ENCODE measurements at regions not wholly inside any gene's neighbourhood (a gene's known extent, or its start where the extent isn't known, plus 50 kb on each side); places are given as distances from the start of the nearest gene placed in this dataset.

DNA sequence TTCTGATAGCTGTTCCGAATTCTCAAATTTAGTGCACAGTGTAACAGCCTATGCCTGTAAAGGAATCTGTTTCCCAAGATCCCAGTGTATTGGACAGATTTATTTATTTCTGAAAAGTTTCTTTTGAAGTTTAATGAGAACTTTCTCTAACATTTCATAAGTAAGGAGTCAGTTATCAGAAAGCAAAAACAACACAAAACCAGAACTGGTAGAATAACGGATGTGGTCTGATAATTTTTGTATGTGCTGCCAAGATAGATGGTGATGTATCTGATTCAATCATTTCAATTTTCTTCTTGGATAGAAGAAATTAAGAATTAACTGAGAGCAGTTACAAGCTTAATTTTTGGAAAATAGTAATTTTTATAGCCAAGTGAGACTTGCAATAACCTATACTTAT, 374.3 kb downstream of the SOCS6 start:
- whole genome bisulfite sequencing (ENCODE audit: insufficient coverage): no CpG with 5 or more reads among the region's 2 CpGs
- Histone ChIP-seq H3K4me2 (replicated peaks; ENCODE audit: extremely low read depth, low read length, poor library complexity, severe bottlenecking) (no peak overlapping the region), H3K9me3 (replicated peaks in 1 of 2; ENCODE audit: control insufficient read depth in 1 of 2, insufficient read depth in 1 of 2, low read length in 2 of 2) (no peaks in the 10 kb centered on the region), H3K27me3 (ENCODE audit: control insufficient read depth in 2 of 2, insufficient read depth in 2 of 2, low read length in 2 of 2) (no peaks in the 10 kb centered on the region), H3K36me3 (replicated peaks in 1 of 2; ENCODE audit: control insufficient read depth in 1 of 2, insufficient read depth in 2 of 2, low read length in 2 of 2) (no peaks in the 10 kb centered on the region), H4K20me1 (ENCODE audit: insufficient read depth, low read length) (no peaks in the 10 kb centered on the region), H3K4me3 (replicated peaks in 1 of 3; ENCODE audit: low read depth in 2 of 3, low read length in 3 of 3) (no peak overlapping the region), H2AFZ (ENCODE audit: insufficient read depth, low read depth, low read length, poor library complexity, severe bottlenecking) (no peak overlapping the region), H3K79me2 (ENCODE audit: insufficient read depth, low read length) (no peaks in the 10 kb centered on the region), H3K9ac (ENCODE audit: insufficient read depth, low read length, poor library complexity, severe bottlenecking) (no peak overlapping the region), H3K4me1 (ENCODE audit: control insufficient read depth in 1 of 2, insufficient read depth in 2 of 2, low read length in 2 of 2) (no peaks in the 10 kb centered on the region), H3K27ac (ENCODE audit: low read depth in 1 of 2, low read length in 2 of 2) (no peak overlapping the region)
- no peak overlapping the region for H3K27ac Mint-ChIP-seq
- H3K4me3 Mint-ChIP-seq: no peak overlapping the region
- H3K9me3 Mint-ChIP-seq: peaks cover 0 to 4% (median 0%) of the 10 kb centered on the region in 7 donors
- H3K27me3 Mint-ChIP-seq (ENCODE audit: low read depth in 3 of 3): no peaks in the 10 kb centered on the region
- intact Hi-C loops (cut with micrococcal nuclease): no loop called here
- TF ChIP-seq, protein P1, sequence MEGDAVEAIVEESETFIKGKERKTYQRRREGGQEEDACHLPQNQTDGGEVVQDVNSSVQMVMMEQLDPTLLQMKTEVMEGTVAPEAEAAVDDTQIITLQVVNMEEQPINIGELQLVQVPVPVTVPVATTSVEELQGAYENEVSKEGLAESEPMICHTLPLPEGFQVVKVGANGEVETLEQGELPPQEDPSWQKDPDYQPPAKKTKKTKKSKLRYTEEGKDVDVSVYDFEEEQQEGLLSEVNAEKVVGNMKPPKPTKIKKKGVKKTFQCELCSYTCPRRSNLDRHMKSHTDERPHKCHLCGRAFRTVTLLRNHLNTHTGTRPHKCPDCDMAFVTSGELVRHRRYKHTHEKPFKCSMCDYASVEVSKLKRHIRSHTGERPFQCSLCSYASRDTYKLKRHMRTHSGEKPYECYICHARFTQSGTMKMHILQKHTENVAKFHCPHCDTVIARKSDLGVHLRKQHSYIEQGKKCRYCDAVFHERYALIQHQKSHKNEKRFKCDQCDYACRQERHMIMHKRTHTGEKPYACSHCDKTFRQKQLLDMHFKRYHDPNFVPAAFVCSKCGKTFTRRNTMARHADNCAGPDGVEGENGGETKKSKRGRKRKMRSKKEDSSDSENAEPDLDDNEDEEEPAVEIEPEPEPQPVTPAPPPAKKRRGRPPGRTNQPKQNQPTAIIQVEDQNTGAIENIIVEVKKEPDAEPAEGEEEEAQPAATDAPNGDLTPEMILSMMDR (IDR thresholded peaks at IDR 0.05): no peak
- H3K36me3 Mint-ChIP-seq: no peaks in the 10 kb centered on the region
- DNase-seq: no peak
- H3K4me1 Mint-ChIP-seq: no peaks in the 10 kb centered on the region

DNA sequence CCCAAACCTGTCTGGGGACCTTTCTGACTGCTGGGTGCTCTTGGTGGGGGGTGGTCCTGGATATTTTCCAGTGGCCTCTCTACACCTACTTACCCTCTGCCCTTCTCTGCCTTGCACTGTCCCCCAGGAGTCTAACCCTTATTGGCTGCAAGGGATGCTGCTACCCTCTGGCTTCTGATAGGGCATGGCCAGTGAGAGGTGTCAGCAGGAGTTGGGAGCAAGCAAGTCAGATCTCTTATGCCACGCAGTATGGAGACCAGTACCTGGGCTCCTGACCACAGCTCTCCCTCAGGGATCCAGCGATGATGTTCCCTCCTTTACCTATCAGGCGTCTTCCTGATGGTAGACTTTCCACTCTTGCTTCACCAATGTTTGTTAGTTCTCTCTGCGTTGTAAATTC, 373.7 kb downstream of the SOCS6 start:
- H3K9me3 ChIP-seq (replicated peaks in 1 of 2; ENCODE audit: control insufficient read depth in 1 of 2, insufficient read depth in 1 of 2, low read length in 2 of 2): no peaks in the 10 kb centered on the region
- Mint-ChIP-seq H3K9me3 (peaks cover 0 to 4% (median 0%) of the 10 kb centered on the region in 7 donors), H3K4me3 (no peak overlapping the region), H3K27me3 (ENCODE audit: low read depth in 3 of 3) (peaks cover 0 to 1% (median 0%) of the 10 kb centered on the region in 3 donors), H3K4me1 (no peaks in the 10 kb centered on the region), H3K36me3 (no peaks in the 10 kb centered on the region), H3K27ac (no peak overlapping the region)
- H3K79me2 ChIP-seq (ENCODE audit: insufficient read depth, low read length): no peaks in the 10 kb centered on the region
- intact Hi-C loops (cut with micrococcal nuclease): no loop called here
- H3K4me2 ChIP-seq (replicated peaks; ENCODE audit: extremely low read depth, low read length, poor library complexity, severe bottlenecking): no peak overlapping the region
- H2AFZ ChIP-seq (ENCODE audit: insufficient read depth, low read depth, low read length, poor library complexity, severe bottlenecking): no peak overlapping the region
- H3K4me1 ChIP-seq (ENCODE audit: control insufficient read depth in 1 of 2, insufficient read depth in 2 of 2, low read length in 2 of 2): no peaks in the 10 kb centered on the region
- no peak overlapping the region for H3K9ac ChIP-seq (ENCODE audit: insufficient read depth, low read length, poor library complexity, severe bottlenecking)
- H3K4me3 ChIP-seq (replicated peaks in 1 of 3; ENCODE audit: low read depth in 2 of 3, low read length in 3 of 3): no peak overlapping the region
- DNase-seq: no peak
- no peak overlapping the region for H3K27ac ChIP-seq (ENCODE audit: low read depth in 1 of 2, low read length in 2 of 2)
- H3K27me3 ChIP-seq (ENCODE audit: control insufficient read depth in 2 of 2, insufficient read depth in 2 of 2, low read length in 2 of 2): no peaks in the 10 kb centered on the region
- TF ChIP-seq, protein P1 (IDR thresholded peaks at IDR 0.05): no peak
- H4K20me1 ChIP-seq (ENCODE audit: insufficient read depth, low read length): no peaks in the 10 kb centered on the region
- no peaks in the 10 kb centered on the region for H3K36me3 ChIP-seq (replicated peaks in 1 of 2; ENCODE audit: control insufficient read depth in 1 of 2, insufficient read depth in 2 of 2, low read length in 2 of 2)
- WGBS (ENCODE audit: insufficient coverage): 87% methylated on average over 3 of the region's 4 CpGs

Data from CD14-positive monocyte (primary cell).